ENCODE measurements at regions not wholly inside any gene's neighbourhood (a gene's known extent, or its start where the extent isn't known, plus 50 kb on each side); places are given as distances from the start of the nearest gene placed in this dataset.

DNA sequence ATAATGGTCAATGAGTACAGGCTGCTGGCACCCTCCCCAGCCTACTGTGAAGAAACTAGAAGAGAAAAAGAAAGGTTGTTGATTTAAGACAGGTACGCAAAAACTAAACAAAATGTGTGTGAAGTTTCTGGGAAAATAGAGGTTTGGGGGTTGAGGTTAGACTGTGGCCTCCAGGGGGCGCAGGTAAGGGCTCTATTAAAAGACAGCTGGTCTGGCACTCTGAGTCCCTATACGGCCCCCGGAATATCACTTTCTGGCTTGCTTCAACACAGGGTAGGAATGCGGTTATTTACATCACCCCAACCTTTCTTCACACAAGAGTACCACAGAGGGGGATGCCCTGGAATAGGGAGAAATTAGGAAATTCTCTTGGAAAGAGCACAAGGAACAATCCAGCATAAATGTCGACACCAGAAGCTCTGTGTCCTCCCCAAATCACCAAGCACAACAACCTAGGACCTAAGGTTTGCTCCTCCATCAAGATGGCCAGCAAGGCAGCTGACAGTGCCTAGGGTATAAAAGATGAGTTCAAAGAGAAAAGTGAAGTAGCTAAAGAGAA lies 480.8 kb upstream of the KLHL29 start:
- Histone ChIP-seq H3K4me2 (ENCODE audit: low read depth, low read length) (no peak overlapping the region), H3K27me3 (ENCODE audit: control insufficient read depth in 1 of 2, insufficient read depth in 2 of 2, low read length in 2 of 2) (no peaks in the 10 kb centered on the region), H3K4me3 (replicated peaks in 1 of 3; ENCODE audit: insufficient read depth in 1 of 3, low read depth in 2 of 3, low read length in 3 of 3) (no peak overlapping the region), H2AFZ (ENCODE audit: low read length) (no peak overlapping the region), H3K36me3 (replicated peaks in 1 of 2; ENCODE audit: control insufficient read depth in 1 of 2, insufficient read depth in 2 of 2, low read length in 2 of 2) (no peaks in the 10 kb centered on the region), H4K20me1 (ENCODE audit: insufficient read depth, low read length) (no peaks in the 10 kb centered on the region), H3K9ac (ENCODE audit: insufficient read depth, low read depth, low read length) (no peak overlapping the region), H3K4me1 (ENCODE audit: insufficient read depth, low read length) (no peaks in the 10 kb centered on the region), H3K79me2 (ENCODE audit: insufficient read depth, low read length) (no peaks in the 10 kb centered on the region), H3K27ac (ENCODE audit: extremely low read length, insufficient read depth, low read length) (no peak overlapping the region), H3K9me3 (ENCODE audit: low read length) (peaks cover 6% of the 10 kb centered on the region; the same call in 1 of the 2 replicates)
- DNase-seq (ENCODE audit: low spot score): peak; percentile 10
- ChIA-PET CTCF (ENCODE audit: low intra/inter-chr PET ratio, low total read pairs) (no interaction called here), POLR2A (no interaction called here)
- ATAC-seq: peak; percentile 80
- WGBS (ENCODE audit: low lambda C conversion rate): 10% methylated on average over 6 of the region's 6 CpGs
- no TSS peak for BruUV-seq (replicated peaks)
- peak; percentile 71 for TF ChIP-seq XRCC5 (optimal IDR thresholded peaks at IDR 0.05; ENCODE audit: low read length)
- no peak for TF ChIP-seq SRSF9 (IDR thresholded peaks at IDR 0.05; ENCODE audit: borderline replicate concordance, insufficient read depth, low read depth, low read length, poor library complexity, severe bottlenecking)
- no peak for TF ChIP-seq NFKB2 (CRISPR knock-in tag; IDR thresholded peaks at IDR 0.05; ENCODE audit: borderline replicate concordance)
- TF ChIP-seq PHF8 (CRISPR knock-in tag; IDR thresholded peaks at IDR 0.05): no peak
- TF ChIP-seq, protein P1, sequence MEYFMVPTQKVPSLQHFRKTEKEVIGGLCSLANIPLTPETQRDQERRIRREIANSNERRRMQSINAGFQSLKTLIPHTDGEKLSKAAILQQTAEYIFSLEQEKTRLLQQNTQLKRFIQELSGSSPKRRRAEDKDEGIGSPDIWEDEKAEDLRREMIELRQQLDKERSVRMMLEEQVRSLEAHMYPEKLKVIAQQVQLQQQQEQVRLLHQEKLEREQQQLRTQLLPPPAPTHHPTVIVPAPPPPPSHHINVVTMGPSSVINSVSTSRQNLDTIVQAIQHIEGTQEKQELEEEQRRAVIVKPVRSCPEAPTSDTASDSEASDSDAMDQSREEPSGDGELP (IDR thresholded peaks at IDR 0.05; ENCODE audit: borderline replicate concordance, low read depth): 0 out of 2 replicates have a peak, but pooled peaks have one; percentile 15
- no peak for TF ChIP-seq KDM5B (CRISPR knock-in tag; IDR thresholded peaks at IDR 0.05; ENCODE audit: borderline replicate concordance)
- peak; percentile 46 for TF ChIP-seq STAG1 (CRISPR knock-in tag; IDR thresholded peaks at IDR 0.05)
- TF ChIP-seq AKAP8 (CRISPR knock-in tag; IDR thresholded peaks at IDR 0.05): no peak
- no peak for TF ChIP-seq FOXK1 (CRISPR knock-in tag; IDR thresholded peaks at IDR 0.05; ENCODE audit: borderline replicate concordance, low read depth)
- TF ChIP-seq SMC3 (IDR thresholded peaks at IDR 0.05; ENCODE audit: low read length): peak; percentile 64
- TF ChIP-seq, protein P2, sequence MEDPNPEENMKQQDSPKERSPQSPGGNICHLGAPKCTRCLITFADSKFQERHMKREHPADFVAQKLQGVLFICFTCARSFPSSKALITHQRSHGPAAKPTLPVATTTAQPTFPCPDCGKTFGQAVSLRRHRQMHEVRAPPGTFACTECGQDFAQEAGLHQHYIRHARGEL (CRISPR knock-in tag; IDR thresholded peaks at IDR 0.05): no peak
- TF ChIP-seq, protein P3, sequence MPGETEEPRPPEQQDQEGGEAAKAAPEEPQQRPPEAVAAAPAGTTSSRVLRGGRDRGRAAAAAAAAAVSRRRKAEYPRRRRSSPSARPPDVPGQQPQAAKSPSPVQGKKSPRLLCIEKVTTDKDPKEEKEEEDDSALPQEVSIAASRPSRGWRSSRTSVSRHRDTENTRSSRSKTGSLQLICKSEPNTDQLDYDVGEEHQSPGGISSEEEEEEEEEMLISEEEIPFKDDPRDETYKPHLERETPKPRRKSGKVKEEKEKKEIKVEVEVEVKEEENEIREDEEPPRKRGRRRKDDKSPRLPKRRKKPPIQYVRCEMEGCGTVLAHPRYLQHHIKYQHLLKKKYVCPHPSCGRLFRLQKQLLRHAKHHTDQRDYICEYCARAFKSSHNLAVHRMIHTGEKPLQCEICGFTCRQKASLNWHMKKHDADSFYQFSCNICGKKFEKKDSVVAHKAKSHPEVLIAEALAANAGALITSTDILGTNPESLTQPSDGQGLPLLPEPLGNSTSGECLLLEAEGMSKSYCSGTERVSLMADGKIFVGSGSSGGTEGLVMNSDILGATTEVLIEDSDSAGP (CRISPR knock-in tag; IDR thresholded peaks at IDR 0.05; ENCODE audit: borderline replicate concordance): no peak
- TF ChIP-seq, protein P4, sequence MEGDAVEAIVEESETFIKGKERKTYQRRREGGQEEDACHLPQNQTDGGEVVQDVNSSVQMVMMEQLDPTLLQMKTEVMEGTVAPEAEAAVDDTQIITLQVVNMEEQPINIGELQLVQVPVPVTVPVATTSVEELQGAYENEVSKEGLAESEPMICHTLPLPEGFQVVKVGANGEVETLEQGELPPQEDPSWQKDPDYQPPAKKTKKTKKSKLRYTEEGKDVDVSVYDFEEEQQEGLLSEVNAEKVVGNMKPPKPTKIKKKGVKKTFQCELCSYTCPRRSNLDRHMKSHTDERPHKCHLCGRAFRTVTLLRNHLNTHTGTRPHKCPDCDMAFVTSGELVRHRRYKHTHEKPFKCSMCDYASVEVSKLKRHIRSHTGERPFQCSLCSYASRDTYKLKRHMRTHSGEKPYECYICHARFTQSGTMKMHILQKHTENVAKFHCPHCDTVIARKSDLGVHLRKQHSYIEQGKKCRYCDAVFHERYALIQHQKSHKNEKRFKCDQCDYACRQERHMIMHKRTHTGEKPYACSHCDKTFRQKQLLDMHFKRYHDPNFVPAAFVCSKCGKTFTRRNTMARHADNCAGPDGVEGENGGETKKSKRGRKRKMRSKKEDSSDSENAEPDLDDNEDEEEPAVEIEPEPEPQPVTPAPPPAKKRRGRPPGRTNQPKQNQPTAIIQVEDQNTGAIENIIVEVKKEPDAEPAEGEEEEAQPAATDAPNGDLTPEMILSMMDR (CRISPR knock-in tag; IDR thresholded peaks at IDR 0.05): peak; percentile 59
- in situ Hi-C loops (cut with HindIII; ENCODE audit: extremely low pct_ligation_motif_present, low pct_unique_long_range_greater_than_20kb): no loop called here
- peak; percentile 39 for FAIRE-seq
- intact Hi-C loops (cut with micrococcal nuclease; ENCODE audit: unreplicated experiment): loop anchor here (10.0 kb wide), 1 partner anchor 561 kb away; no protein-coding TSS in a partner anchor

Measured in HepG2 (cell line).